ENCODE measurements at regions not wholly inside any gene's neighbourhood (a gene's known extent, or its start where the extent isn't known, plus 50 kb on each side); places are given as distances from the start of the nearest gene placed in this dataset.

- no peak for TF ChIP-seq CHD4 (IDR thresholded peaks at IDR 0.05)
- no peak for TF ChIP-seq ZNF274 (IDR thresholded peaks at IDR 0.05; ENCODE audit: insufficient read depth, insufficient read length)
- TF ChIP-seq NFIC (IDR thresholded peaks at IDR 0.05; ENCODE audit: low read depth, low read length) = no peak
- TF ChIP-seq ATF7 (IDR thresholded peaks at IDR 0.05; ENCODE audit: low read depth) = no peak
Measured at GRCh38 chr2:83085869-83086268, 1373.2 kb downstream of the SUCLG1 start (continued).

- Histone ChIP-seq H4K20me1 (ENCODE audit: control insufficient read depth, insufficient read depth) (no peaks in the 10 kb centered on the region), H3K9me3 (replicated peaks; ENCODE audit: control insufficient read depth, insufficient read depth, low read length) (no peaks in the 10 kb centered on the region), H3K36me3 (ENCODE audit: control insufficient read depth in 2 of 2, insufficient read depth in 2 of 2, low read length in 1 of 2) (no peaks in the 10 kb centered on the region), H3K27me3 (replicated peaks in 1 of 2; ENCODE audit: control insufficient read depth in 2 of 2, insufficient read depth in 2 of 2, low read length in 1 of 2) (no peaks in the 10 kb centered on the region), H3K9ac (ENCODE audit: control insufficient read depth, insufficient read depth, low read length) (no peak overlapping the region), H3K4me1 (ENCODE audit: control insufficient read depth, insufficient read depth, low read length) (no peaks in the 10 kb centered on the region), H3K4me3 (no peak overlapping the region), H3K79me2 (ENCODE audit: control insufficient read depth, insufficient read depth, low read length) (no peaks in the 10 kb centered on the region), H3K4me2 (ENCODE audit: control insufficient read depth, insufficient read depth) (no peak overlapping the region), H2AFZ (ENCODE audit: control insufficient read depth, low read depth, low read length) (no peak overlapping the region), H3K27ac (ENCODE audit: control insufficient read depth, insufficient read depth) (no peak overlapping the region)
- ChIA-PET POLR2A (no interaction called here), SMC1A (ENCODE audit: uncharacterized antibody, unreplicated experiment) (interaction anchor here (1.0 kb wide), 1 partner anchor 52 kb away, joined by 3 read pairs; no protein-coding TSS in a partner anchor), RAD21 (ENCODE audit: unreplicated experiment) (no interaction called here), CTCF (no interaction called here)
- no TSS peak for BruUV-seq (replicated peaks)
- no peak for DNase-seq (ENCODE audit: low read depth, low spot score)
- intact Hi-C loops (cut with micrococcal nuclease; ENCODE audit: unreplicated experiment) (no loop called here), in situ Hi-C loops (cut with MboI) (no loop called here)
- TF ChIP-seq MXI1 (IDR thresholded peaks at IDR 0.05; ENCODE audit: low read depth, low read length) = no peak
- TF ChIP-seq ELK1 (IDR thresholded peaks at IDR 0.05; ENCODE audit: low read depth, low read length) = no peak
- TF ChIP-seq RB1 (IDR thresholded peaks at IDR 0.05; ENCODE audit: borderline replicate concordance) = no peak
- TF ChIP-seq MEF2B (IDR thresholded peaks at IDR 0.05; ENCODE audit: partially characterized antibody, poor library complexity, severe bottlenecking) = no peak
- no peak for TF ChIP-seq ZSCAN29 (IDR thresholded peaks at IDR 0.05)
- no peak for TF ChIP-seq FOXM1 (IDR thresholded peaks at IDR 0.05; ENCODE audit: low read depth, low read length)
- TF ChIP-seq PKNOX1 (IDR thresholded peaks at IDR 0.05) = no peak
- TF ChIP-seq BCLAF1 (IDR thresholded peaks at IDR 0.05) = no peak
- 25% methylated on average over 6 of the region's 6 CpGs for WGBS (ENCODE audit: insufficient coverage, insufficient replicate concordance, low lambda C conversion rate, missing lambda C conversion rate)
- ATAC-seq = no peak
- FAIRE-seq = no peak
Measured at GRCh38 chr2:83081826-83082690, 1377.0 kb downstream of the SUCLG1 start.
